Suppressor macrophage (primary cell): ENCODE measurements at regions not wholly inside any gene's neighbourhood (a gene's known extent, or its start where the extent isn't known, plus 50 kb on each side); places are given as distances from the start of the nearest gene placed in this dataset.

Source experiments
- DNase-seq, 4 experiments: peaks; one replicate each; pipeline ENCODE4 v3.0.0-alpha.2; 2020 to 2022

- DNase-seq = no peak
These were observed 583.0 kb upstream of the MGMT start for GRCh38 chr10:128884033-128884425.

DNA sequence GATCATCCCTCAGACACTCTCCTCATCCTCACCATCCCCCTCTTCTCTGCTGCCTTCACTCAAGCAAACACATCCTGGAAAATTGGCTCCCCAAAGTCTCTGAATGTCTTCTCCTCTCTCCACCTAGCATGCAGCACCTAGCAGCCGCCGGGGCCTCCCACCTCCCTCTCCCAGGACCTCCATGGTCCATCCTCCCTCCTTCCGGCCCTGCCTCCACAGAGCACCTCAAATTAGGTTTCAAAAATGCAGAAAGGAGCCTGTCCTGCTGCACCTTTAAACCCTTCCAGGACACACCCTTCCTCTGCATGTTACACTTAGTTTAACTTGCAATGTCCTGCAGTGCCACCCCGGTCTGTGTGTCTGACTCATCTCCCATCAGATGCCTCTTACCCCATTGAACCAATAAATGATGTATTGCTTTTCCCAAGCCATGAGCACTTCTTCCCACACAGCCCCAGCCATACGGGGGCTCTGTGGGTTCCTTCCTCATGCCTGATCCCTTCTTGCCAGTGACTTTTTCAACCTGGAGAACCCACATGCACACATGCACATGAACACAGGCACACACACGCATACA is 582.5 kb upstream of the MGMT start:
- no peak for DNase-seq

GRCh38 chr10:128885573-128886555 is 581.2 kb upstream of the MGMT start:
- no peak for DNase-seq

DNA sequence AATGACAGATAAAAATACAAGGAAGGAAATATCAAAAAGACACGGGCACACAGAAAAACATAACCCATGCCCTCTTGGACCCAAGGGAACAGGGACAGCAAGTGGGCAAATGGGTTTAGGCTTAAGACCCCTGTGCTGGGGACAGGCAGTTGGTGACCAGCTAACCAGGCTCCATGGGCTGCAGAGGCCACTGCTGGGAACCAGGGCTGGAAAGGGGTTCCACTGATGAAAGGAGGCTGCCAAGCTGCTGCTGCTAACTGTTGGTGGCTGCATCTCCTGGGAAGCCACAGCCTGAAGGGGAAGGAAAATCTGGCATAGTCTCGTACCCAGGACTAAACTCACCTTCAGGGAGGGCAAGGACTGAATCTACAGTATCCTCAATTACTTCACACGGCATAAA is 579.2 kb upstream of the MGMT start:
- DNase-seq = no peak

DNA sequence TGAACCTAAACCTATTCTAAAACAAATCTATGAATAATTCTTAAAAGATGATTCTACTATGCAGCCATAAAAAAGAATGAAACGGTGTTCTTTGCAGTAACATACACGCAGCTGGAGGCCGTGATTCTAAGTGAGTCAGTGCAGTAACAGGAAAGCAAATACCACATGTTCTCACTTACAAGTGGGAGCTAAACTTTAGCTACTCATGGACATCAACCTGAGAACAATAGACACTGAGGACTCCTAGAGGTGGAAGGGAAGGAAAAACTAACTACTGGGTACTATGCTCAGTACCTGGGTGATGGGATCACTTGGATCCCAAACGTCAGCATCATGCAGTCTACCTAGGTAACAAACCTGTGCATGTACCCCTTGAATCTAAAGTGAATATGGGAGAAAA is 575.0 kb upstream of the MGMT start:
- DNase-seq = no peak

DNA sequence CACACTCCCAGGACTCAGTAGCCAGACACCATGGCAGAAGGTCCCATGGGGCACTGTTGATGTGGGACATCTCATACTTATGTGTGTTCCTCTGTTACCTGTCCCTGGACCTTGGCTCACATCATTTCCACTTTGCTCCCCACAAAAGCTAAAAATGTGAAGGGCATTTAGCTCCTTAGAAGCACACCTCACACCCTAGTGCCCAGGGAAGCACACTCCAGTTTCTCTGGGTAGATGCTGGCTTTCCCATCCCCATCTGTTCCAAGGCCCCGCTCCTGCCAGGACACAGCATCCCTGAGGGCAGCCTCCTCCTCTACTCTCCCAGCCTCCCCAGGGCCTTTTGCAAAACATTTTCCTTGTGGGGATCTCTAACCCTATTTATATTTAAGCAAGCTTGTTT is 572.4 kb upstream of the MGMT start:
- DNase-seq = no peak

GRCh38 chr10:128895473-128895872 is 571.6 kb upstream of the MGMT start:
- DNase-seq = no peak

DNA sequence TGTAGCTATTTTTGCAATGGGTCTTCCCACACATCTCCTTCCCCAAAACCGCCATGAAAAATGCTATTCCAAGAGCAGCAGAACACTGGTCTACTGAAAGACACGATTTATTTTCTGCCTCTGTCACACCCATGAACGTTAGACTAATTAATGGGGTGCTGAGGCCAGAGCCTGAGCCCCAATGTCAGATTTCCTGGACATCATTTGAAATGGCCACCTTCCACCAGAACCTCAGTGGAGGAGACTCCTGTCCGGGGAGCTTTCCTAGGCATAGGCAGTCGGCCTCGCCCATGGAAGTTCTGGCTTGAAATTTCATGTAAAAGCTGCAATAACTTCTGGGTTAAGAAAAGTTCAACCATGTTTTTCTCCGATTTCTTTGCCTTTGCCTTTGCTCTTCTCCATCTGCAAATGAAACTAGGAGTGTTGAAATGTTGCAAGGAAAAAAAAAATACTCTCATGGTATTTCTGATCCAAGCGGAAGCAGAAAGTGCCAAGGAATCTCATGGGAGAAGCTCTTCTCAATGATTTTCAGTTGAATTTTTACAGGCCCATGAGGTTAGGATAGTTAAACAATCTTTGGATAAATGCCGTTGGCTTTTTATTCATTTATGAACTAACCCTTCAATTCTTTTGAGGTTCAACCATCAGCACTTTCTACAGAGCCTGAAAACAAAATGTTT is 570.8 kb upstream of the MGMT start:
- no peak for DNase-seq

- DNase-seq = no peak
These were observed 570.1 kb upstream of the MGMT start for GRCh38 chr10:128896963-128897362.

- DNase-seq = no peak
These were observed 569.5 kb upstream of the MGMT start for GRCh38 chr10:128897401-128898129.

- no peak for DNase-seq
These were observed 568.7 kb upstream of the MGMT start for GRCh38 chr10:128898133-128898915.

DNA sequence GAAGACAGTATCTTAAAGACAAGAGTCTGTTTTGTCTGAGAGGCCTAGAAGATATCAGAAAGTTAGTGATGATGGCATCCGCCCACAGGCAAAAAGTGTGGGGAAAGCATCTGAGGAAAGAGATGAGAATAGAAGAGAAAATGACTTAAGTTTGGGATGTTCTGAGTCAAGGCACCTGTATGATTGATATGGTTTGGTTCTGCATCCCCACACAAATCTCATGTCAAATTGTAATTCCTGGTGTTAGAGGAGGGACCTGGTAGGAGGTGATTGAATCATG is 568.2 kb upstream of the MGMT start:
- DNase-seq = no peak

DNA sequence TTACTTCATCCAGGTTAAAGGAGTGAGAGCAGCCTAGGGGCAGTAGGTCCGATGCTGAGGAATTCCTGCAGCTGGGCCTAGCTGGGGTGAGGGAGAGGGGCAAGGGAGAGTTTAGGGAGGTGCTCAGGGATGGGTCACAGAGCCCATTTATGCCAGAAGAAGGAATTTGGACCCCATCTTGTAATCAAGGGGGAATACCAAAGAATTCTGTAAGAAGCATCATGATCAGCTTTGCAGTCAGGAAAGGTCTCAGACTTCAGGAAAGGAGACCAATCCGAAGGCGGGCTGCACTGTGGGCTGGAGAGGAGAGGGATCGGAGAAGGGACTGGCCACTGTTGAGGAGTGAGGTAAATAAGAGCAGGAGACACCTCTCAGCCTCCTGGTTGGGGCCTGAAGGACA is 566.6 kb upstream of the MGMT start:
- no peak for DNase-seq

DNA sequence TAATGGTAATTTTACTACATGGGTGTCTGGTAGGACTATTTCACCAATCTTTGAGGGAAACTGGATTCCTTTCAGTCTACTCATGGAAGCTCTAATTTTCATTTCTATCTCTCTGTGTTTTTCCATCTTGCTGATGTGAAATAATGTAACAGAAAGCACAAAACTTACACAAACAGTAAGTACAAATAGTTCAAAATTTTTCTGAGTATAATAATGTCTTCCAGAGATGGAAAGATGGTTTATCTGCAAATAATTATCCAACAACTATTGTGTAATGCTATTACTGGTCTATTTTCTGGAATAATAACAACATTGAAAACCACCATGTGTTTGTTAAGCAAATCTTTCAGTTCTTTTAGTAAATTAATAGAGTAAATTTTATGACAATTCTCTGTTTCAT is 565.8 kb upstream of the MGMT start:
- DNase-seq = no peak

DNA sequence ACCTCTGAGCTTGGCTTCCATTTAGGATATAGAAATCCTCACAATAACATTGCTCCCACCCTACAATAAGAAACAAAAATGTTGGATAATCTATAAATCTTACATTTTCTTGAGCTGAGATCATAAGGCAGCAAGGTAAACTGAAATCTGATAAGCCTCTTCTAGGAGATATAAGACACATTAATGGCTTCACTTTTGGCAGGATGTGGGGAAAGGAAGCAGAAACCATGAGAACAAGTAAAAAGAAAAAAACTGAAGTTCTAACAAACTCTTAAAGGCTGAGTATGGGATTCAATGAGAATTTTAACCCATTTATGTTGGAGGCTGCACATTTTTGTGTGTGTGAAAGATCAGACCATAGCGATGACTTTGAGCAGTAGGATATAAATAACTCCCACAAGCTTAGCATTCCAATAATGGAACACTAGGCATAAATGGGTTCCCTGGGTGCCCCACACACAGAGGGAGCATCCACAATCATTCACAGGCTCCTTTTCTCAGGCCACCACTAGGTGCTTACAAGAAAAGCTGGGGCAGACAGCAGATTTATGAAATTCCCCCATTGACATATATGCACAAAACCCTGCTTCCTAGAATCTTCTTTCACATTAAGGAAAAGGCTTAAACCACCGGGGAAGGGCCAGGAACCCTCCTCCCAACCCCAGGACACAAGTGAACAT is 564.9 kb upstream of the MGMT start:
- no peak for DNase-seq

DNA sequence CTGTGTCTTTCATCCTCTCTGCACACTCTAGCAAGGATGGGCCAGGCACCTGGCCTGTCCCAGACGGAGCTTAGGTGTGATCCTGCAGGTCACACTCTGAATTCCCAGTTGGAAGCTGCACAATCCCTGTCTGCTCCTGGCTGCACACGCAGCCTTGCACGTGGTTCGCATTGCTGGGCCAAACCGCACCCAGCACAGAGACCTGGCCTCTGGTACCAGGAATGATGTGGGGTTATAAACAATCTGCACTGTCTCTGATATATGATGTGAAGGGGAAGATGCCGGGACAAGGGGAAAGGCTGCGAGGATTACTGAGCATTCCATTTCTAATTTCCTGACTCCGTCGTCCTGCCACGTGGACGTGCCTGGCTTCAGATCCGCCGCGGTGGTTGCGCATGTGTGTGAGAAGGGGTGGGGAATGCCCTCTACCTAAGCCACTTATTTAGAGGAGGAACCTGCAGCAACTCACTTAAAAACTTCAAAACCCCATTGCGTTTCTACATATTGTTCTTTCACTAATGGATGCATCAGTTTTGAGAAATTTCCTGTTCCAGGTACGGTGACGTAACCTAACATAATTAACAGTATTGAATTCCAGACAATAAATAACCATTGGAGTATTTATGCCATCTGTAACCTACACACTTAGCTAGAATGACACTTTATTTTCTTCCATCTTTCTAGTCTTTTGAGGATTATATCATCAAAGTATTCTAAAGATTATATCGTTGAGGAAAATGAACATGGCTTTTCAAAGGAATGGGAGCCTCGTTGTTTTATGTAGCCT is 559.7 kb upstream of the MGMT start:
- DNase-seq = no peak

GRCh38 chr10:128908099-128908498 is 558.9 kb upstream of the MGMT start:
- peak; percentile 15 to 53 (median 30) for DNase-seq

DNA sequence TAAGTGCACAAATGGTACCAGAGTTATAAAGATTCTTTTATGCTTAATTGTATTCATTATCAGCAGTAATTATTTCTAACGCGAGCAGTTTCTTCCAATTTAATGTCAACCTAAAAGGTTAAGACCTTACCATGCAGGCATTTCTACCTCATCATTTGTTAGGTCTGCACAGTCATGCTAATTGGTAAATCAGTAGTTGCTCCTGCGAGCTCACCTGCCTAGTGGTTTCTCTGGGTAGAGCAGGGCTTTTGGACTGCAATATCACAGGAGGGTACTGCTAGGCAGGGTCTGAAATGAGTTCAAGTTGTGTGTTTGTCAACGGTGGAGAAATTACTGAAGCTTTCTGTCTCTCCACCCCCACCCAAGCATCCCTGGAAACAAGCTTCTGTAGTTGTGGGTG is 558.5 kb upstream of the MGMT start:
- DNase-seq = no peak

GRCh38 chr10:128912568-128913311 is 554.3 kb upstream of the MGMT start:
- no peak for DNase-seq

DNA sequence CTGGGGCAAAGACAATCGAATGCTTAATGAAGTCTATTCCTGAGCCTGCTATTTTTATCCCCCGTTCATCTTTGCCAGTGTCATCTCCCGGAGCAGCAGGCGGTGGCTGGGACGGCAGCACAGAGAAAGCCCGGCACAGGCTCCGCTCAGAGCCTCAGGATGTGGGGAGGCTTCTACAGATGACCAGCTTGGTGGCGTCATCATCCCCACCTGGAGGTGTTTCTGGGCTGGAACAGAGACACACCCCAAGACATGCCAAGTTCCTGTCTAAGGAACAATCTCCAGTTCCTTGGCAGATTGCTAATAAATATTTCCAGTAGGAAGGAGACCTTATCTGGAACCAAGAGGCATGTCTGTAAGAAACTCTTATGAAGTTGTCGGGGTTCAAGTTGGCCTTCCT is 552.4 kb upstream of the MGMT start:
- DNase-seq = no peak
